ENCODE measurements at regions not wholly inside any gene's neighbourhood (a gene's known extent, or its start where the extent isn't known, plus 50 kb on each side); places are given as distances from the start of the nearest gene placed in this dataset.

DNA sequence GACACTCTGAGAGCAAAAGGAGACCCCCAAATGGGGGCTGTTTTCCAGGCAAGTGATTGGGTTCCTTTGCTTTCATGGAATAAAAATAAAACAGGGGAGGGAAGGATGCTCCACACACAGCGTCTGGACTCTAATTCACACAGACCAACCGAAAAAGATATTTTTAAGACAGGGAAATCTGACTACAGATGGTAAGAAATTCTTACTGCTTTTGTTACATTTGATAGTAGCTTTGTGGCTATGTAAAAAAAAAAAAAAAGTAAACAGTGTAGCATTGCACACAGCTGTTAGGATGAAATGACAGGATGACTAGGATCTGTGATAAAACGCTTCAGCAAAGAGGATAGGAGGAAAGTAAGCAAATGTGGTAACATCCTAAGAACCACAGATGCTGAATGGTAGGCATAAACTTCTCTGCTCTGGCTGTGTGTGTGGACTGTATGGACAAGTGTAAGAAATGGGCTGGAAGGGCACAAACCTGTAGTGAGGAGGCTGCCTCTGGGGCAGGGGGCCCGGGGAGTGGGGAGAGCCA, 207.6 kb downstream of the ANAPC1 start:
- H3K27ac Mint-ChIP-seq (ENCODE audit: unreplicated experiment): no peak overlapping the region
- peaks cover 2% of the 10 kb centered on the region for H3K9me3 Mint-ChIP-seq (ENCODE audit: low read depth)
- no peak for DNase-seq (ENCODE audit: low spot score)
- no peaks in the 10 kb centered on the region for H3K36me3 Mint-ChIP-seq (ENCODE audit: low read depth)
- no peak overlapping the region for H3K4me3 Mint-ChIP-seq (ENCODE audit: unreplicated experiment)
- peaks cover 22% of the 10 kb centered on the region for H3K4me1 Mint-ChIP-seq (ENCODE audit: low read depth)
- TF ChIP-seq, protein P1, sequence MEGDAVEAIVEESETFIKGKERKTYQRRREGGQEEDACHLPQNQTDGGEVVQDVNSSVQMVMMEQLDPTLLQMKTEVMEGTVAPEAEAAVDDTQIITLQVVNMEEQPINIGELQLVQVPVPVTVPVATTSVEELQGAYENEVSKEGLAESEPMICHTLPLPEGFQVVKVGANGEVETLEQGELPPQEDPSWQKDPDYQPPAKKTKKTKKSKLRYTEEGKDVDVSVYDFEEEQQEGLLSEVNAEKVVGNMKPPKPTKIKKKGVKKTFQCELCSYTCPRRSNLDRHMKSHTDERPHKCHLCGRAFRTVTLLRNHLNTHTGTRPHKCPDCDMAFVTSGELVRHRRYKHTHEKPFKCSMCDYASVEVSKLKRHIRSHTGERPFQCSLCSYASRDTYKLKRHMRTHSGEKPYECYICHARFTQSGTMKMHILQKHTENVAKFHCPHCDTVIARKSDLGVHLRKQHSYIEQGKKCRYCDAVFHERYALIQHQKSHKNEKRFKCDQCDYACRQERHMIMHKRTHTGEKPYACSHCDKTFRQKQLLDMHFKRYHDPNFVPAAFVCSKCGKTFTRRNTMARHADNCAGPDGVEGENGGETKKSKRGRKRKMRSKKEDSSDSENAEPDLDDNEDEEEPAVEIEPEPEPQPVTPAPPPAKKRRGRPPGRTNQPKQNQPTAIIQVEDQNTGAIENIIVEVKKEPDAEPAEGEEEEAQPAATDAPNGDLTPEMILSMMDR (IDR thresholded peaks at IDR 0.05): no peak
- no peaks in the 10 kb centered on the region for H3K27me3 Mint-ChIP-seq (ENCODE audit: low read depth)

DNA sequence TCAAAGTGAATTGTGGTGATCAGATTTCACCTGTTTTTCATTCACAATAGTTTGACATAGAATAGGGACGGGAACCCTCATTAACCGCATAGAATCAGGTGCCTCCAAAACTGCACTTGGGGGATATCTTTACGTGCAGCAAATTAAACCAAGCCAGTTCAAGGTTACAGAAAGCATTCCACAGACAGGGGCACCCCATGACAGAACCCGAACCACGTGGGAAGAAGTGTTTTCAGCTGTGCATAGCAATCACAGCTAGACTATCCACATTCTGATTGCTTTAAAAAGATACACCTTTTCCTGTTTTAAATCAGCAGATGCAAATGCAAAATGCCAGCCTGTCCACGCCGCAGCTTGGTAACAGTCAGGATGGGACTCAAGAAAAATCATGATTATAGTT, 205.8 kb downstream of the ANAPC1 start:
- H3K4me3 Mint-ChIP-seq (ENCODE audit: unreplicated experiment): no peak overlapping the region
- H3K27ac Mint-ChIP-seq (ENCODE audit: unreplicated experiment): no peak overlapping the region
- no peak for DNase-seq (ENCODE audit: low spot score)
- H3K4me1 Mint-ChIP-seq (ENCODE audit: low read depth): peaks cover 22% of the 10 kb centered on the region
- TF ChIP-seq, protein P1 (IDR thresholded peaks at IDR 0.05): no peak
- no peaks in the 10 kb centered on the region for H3K27me3 Mint-ChIP-seq (ENCODE audit: low read depth)
- H3K9me3 Mint-ChIP-seq (ENCODE audit: low read depth): peaks cover 2% of the 10 kb centered on the region
- H3K36me3 Mint-ChIP-seq (ENCODE audit: low read depth): no peaks in the 10 kb centered on the region

DNA sequence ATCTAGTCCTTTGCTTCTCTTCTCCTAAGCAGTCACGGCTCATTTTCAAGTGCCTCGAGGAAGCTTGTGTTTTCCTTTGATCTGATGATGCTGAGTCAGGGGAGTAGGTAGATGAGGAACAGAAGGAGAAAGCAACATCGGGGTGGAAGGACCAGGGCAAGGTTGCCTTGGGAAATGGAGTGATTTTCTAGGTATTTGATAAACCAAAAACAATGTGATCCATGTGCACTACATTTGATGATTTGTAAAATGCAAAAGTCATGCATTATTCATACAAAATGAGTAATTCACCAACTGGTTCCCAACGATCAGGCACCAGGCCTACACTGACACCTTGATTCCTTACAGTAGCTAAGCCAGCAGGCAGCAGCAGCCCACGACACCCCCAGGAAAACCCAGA, 205.3 kb downstream of the ANAPC1 start:
- DNase-seq (ENCODE audit: low spot score): no peak
- no peak overlapping the region for H3K27ac Mint-ChIP-seq (ENCODE audit: unreplicated experiment)
- no peaks in the 10 kb centered on the region for H3K27me3 Mint-ChIP-seq (ENCODE audit: low read depth)
- H3K4me1 Mint-ChIP-seq (ENCODE audit: low read depth): peaks cover 19% of the 10 kb centered on the region
- TF ChIP-seq, protein P1 (IDR thresholded peaks at IDR 0.05): no peak
- H3K9me3 Mint-ChIP-seq (ENCODE audit: low read depth): peaks cover 2% of the 10 kb centered on the region
- no peaks in the 10 kb centered on the region for H3K36me3 Mint-ChIP-seq (ENCODE audit: low read depth)
- no peak overlapping the region for H3K4me3 Mint-ChIP-seq (ENCODE audit: unreplicated experiment)

DNA sequence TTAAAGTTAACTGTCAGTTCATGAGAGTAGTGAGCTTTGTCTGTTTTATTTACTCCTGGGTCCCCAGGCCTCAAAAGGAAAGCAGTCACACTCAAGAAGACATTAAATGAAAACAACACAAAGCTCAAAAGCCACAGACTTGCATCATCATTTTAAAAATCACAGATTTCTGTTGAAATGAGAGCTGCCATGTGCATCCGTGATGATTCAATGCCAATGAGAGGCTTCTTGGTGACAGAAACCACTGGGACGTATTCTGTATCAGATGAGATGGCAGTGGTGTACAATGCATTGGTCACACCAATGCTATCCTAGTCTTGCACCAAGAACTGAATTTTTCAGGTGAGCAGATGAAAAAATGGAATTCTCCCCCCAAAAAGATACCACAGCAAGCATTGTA, 204.8 kb downstream of the ANAPC1 start:
- TF ChIP-seq, protein P1 (IDR thresholded peaks at IDR 0.05): no peak
- H3K4me1 Mint-ChIP-seq (ENCODE audit: low read depth): peaks cover 14% of the 10 kb centered on the region
- H3K27me3 Mint-ChIP-seq (ENCODE audit: low read depth): no peaks in the 10 kb centered on the region
- H3K27ac Mint-ChIP-seq (ENCODE audit: unreplicated experiment): no peak overlapping the region
- no peak overlapping the region for H3K4me3 Mint-ChIP-seq (ENCODE audit: unreplicated experiment)
- DNase-seq (ENCODE audit: low spot score): no peak
- peaks cover 2% of the 10 kb centered on the region for H3K9me3 Mint-ChIP-seq (ENCODE audit: low read depth)
- no peaks in the 10 kb centered on the region for H3K36me3 Mint-ChIP-seq (ENCODE audit: low read depth)

DNA sequence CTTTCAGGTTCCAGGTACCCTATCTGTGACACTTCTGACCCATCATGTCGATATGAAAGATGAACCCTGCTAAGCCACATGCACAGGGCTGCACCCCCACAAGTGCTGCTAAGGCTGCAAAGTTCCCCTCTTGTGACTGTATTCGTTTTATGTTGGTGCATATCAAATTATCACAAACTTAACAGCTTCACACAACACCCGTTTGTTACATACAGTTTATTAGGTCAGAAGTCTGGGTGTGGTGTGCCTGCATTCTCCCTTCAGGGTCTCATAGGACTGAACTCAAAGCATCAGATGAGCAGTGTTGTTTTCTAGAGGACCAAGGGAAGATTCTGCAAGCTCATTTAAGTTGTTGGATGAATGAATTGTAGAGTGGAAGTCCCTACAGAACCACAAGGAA, 199.4 kb downstream of the ANAPC1 start:
- H3K4me3 Mint-ChIP-seq (ENCODE audit: unreplicated experiment): no peak overlapping the region
- no peak for DNase-seq (ENCODE audit: low spot score)
- no peaks in the 10 kb centered on the region for H3K36me3 Mint-ChIP-seq (ENCODE audit: low read depth)
- peaks cover 2% of the 10 kb centered on the region for H3K9me3 Mint-ChIP-seq (ENCODE audit: low read depth)
- H3K27ac Mint-ChIP-seq (ENCODE audit: unreplicated experiment): no peak overlapping the region
- no peaks in the 10 kb centered on the region for H3K4me1 Mint-ChIP-seq (ENCODE audit: low read depth)
- H3K27me3 Mint-ChIP-seq (ENCODE audit: low read depth): no peaks in the 10 kb centered on the region
- TF ChIP-seq, protein P1 (IDR thresholded peaks at IDR 0.05): no peak

All from chondrocyte (in vitro differentiated cells).